Effector memory CD4-positive, alpha-beta T cell (primary cell): ENCODE measurements at regions not wholly inside any gene's neighbourhood (a gene's known extent, or its start where the extent isn't known, plus 50 kb on each side); places are given as distances from the start of the nearest gene placed in this dataset.
"Not testable (repeated sequence)": the region's sequence is repeated elsewhere in the genome, so short reads cannot be mapped to it uniquely, and the experiment has no call there.

Source experiments
- DNase-seq, 3 donors: peaks; one replicate each; pipeline ENCODE4 v3.0.0-alpha.2; 2020
- H3K27ac ChIP-seq: 2 replicates; pipeline ENCODE4 v1.7.0; 2013; ENCODE audit warnings: mild to moderate bottlenecking, low read length, moderate library complexity; ENCODE audit not compliant: insufficient read depth, poor library complexity, severe bottlenecking
- H3K27me3 ChIP-seq: replicated peaks from 2 replicates; pipeline ENCODE4 v1.7.0; 2013; ENCODE audit warnings: mild to moderate bottlenecking, low read length; ENCODE audit not compliant: insufficient read depth, control insufficient read depth, poor library complexity, severe bottlenecking
- H3K36me3 ChIP-seq: 2 replicates; pipeline ENCODE4 v1.7.0; 2013; ENCODE audit warnings: mild to moderate bottlenecking, low read length, moderate library complexity; ENCODE audit not compliant: control insufficient read depth, insufficient read depth
- H3K4me1 ChIP-seq: 2 replicates; pipeline ENCODE4 v1.7.0; 2013; ENCODE audit warnings: low read length, mild to moderate bottlenecking; ENCODE audit not compliant: control insufficient read depth, insufficient read depth, poor library complexity, severe bottlenecking
- H3K4me3 ChIP-seq: 2 replicates; pipeline ENCODE4 v1.7.0; 2013; ENCODE audit warnings: low read length, low read depth, mild to moderate bottlenecking; ENCODE audit not compliant: insufficient read depth, poor library complexity, severe bottlenecking
- H3K9me3 ChIP-seq: 2 replicates; pipeline ENCODE4 v1.7.0; 2013; ENCODE audit warnings: mild to moderate bottlenecking, low read length, moderate library complexity; ENCODE audit not compliant: control insufficient read depth

GRCh38 chr12:131327521-131328488, 374.1 kb downstream of the ADGRD1 start:
- Histone ChIP-seq H3K27me3 (no peaks in the 10 kb centered on the region), H3K36me3 (no peaks in the 10 kb centered on the region), H3K27ac (no peak overlapping the region), H3K4me3 (no peak overlapping the region), H3K4me1 (no peaks in the 10 kb centered on the region), H3K9me3 (no peaks in the 10 kb centered on the region)
- DNase-seq: no peak

- H3K27me3 ChIP-seq, H3K4me3 ChIP-seq, H3K9me3 ChIP-seq, H3K4me1 ChIP-seq, H3K36me3 ChIP-seq, DNase-seq, H3K27ac ChIP-seq: not testable (repeated sequence)
Measured at GRCh38 chr12:131328861-131329845, 375.4 kb downstream of the ADGRD1 start.

GRCh38 chr12:131330106-131330815, 376.6 kb downstream of the ADGRD1 start:
- no peak for DNase-seq
- no peaks in the 10 kb centered on the region for H3K36me3 ChIP-seq
- H3K27ac ChIP-seq: no peak overlapping the region
- no peaks in the 10 kb centered on the region for H3K27me3 ChIP-seq
- H3K4me3 ChIP-seq: no peak overlapping the region
- H3K4me1 ChIP-seq: no peaks in the 10 kb centered on the region
- no peaks in the 10 kb centered on the region for H3K9me3 ChIP-seq

DNA sequence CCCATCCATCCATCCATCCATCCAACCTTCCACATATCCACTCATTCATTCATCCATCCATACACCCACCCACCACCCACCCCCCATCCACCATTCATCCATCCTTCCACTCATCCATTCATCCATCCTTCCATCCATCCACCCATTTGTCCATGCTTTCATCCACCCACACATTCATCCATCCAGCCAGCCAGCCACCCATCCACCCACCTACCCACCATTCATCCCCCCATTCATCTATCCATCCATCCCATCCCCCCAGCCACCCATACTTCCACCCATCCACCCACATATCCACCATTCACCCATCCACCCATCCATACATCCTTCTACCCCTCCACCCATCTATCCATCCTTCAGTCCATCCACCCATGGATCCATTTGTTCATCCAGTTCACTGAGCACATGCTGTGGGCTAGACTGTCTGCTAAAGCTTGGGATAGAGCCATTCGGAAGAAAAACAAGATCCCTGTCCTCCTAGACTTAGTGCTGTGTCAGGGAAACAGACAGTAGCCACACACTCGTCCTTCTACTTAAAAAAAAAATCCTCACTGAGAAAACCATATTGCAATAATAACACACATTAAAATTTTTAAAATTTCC, 377.5 kb downstream of the ADGRD1 start:
- no peak overlapping the region for H3K4me3 ChIP-seq

DNA sequence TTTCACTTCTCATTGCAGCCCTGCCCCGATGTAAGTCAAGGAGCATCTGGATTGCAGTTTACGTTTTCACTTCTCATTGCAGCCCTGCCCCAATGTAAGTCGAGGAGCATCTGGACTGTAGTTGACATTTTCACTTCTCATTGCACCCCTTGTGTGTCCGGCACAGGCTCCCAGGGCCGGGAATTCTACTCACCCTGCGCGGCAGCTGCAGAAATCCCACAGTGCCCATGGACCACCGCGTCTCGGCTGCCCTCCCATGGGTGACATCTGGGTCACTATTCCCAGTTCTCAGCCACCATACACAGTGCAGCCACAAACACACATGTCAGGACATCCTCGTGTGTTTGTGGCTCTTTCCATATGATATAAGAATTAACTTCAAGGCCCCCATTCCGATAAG, 378.5 kb downstream of the ADGRD1 start:
- H3K36me3 ChIP-seq: no peaks in the 10 kb centered on the region
- DNase-seq: no peak
- H3K27ac ChIP-seq: no peak overlapping the region
- H3K4me1 ChIP-seq: no peaks in the 10 kb centered on the region
- no peaks in the 10 kb centered on the region for H3K9me3 ChIP-seq
- no peak overlapping the region for H3K4me3 ChIP-seq
- no peaks in the 10 kb centered on the region for H3K27me3 ChIP-seq

More for the DNA sequence above, 377.5 kb downstream of the ADGRD1 start:
- H3K27ac ChIP-seq: no peak overlapping the region
- no peak for DNase-seq
- H3K27me3 ChIP-seq: no peaks in the 10 kb centered on the region
- H3K36me3 ChIP-seq: no peaks in the 10 kb centered on the region
- no peaks in the 10 kb centered on the region for H3K9me3 ChIP-seq
- H3K4me1 ChIP-seq: no peaks in the 10 kb centered on the region

DNA sequence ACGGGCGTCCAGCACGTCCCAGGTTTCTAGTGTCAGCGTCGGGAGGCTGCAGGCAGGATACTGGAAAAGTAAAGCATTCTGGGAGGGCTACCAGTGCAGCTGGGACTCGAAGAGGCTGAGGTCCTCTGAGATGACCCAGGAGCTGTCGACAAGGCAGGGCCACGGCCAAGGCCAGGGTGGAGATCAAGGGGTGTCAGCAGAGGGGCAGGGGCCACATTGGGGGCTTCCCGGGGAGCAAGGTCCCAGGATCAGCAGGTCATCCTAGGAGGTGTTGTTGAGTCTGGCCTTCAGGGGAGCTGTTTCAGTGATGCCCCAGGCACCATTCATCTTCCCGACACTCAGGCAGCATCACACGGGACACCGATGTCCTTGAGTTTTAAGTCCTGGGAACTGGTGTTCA, 377.8 kb upstream of the SFSWAP start:
- Histone ChIP-seq H3K36me3 (no peaks in the 10 kb centered on the region), H3K4me1 (no peaks in the 10 kb centered on the region), H3K9me3 (no peaks in the 10 kb centered on the region), H3K27ac (no peak overlapping the region), H3K4me3 (no peak overlapping the region), H3K27me3 (no peaks in the 10 kb centered on the region)
- DNase-seq: no peak

GRCh38 chr12:131333621-131334440, 377.1 kb upstream of the SFSWAP start:
- no peaks in the 10 kb centered on the region for H3K27me3 ChIP-seq
- no peak overlapping the region for H3K4me3 ChIP-seq
- no peak for DNase-seq
- no peaks in the 10 kb centered on the region for H3K36me3 ChIP-seq
- no peaks in the 10 kb centered on the region for H3K9me3 ChIP-seq
- no peaks in the 10 kb centered on the region for H3K4me1 ChIP-seq
- H3K27ac ChIP-seq: no peak overlapping the region

DNA sequence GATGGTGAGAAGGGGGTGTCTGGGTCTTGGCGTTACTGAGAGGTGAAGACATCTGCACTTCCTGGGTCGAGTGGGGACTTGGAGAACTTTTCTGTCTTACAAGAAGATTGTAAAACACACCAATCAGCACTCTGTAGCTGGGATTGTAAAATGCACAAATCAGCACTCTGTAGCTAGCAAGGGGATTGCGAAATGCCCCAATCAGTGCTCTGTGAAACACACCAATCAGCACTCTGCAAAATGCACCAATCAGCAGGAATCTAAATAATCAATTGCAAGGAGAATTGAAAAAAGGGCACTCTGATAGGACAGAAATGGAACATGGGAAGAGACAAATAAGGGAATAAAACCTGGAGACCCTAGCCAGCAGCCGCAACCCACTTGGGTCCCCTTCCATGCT, 376.1 kb upstream of the SFSWAP start:
- no peak overlapping the region for H3K27ac ChIP-seq
- no peaks in the 10 kb centered on the region for H3K36me3 ChIP-seq
- no peaks in the 10 kb centered on the region for H3K4me1 ChIP-seq
- H3K27me3 ChIP-seq: no peaks in the 10 kb centered on the region
- DNase-seq: no peak
- H3K9me3 ChIP-seq: no peaks in the 10 kb centered on the region
- no peak overlapping the region for H3K4me3 ChIP-seq

GRCh38 chr12:131335456-131335855, 375.4 kb upstream of the SFSWAP start:
- Histone ChIP-seq H3K36me3 (no peaks in the 10 kb centered on the region), H3K27me3 (no peaks in the 10 kb centered on the region), H3K9me3 (no peaks in the 10 kb centered on the region), H3K4me3 (no peak overlapping the region), H3K4me1 (no peaks in the 10 kb centered on the region), H3K27ac (no peak overlapping the region)
- no peak for DNase-seq
